Activated CD4-positive, alpha-beta T cell treated with anti-CD3 and anti-CD28 coated beads, Interleukin-2, amount 50 U/mL, for 4 hours (primary cell): ENCODE measurements at regions not wholly inside any gene's neighbourhood (a gene's known extent, or its start where the extent isn't known, plus 50 kb on each side); places are given as distances from the start of the nearest gene placed in this dataset.
"Not testable (repeated sequence)": the region's sequence is repeated elsewhere in the genome, so short reads cannot be mapped to it uniquely, and the experiment has no call there.

Source experiments
- DNase-seq, 2 experiments: peaks; one replicate each; pipeline ENCODE4 v3.0.0-alpha.2; 2020

- no peak for DNase-seq
Measured at GRCh38 chr5:152456815-152457443, 51.9 kb upstream of the NMUR2 start.

- no peak for DNase-seq
Measured at GRCh38 chr5:152462021-152462721, 57.1 kb upstream of the NMUR2 start.

GRCh38 chr5:152464048-152464447, 59.0 kb upstream of the NMUR2 start:
- DNase-seq, result no peak

GRCh38 chr5:152465140-152465539, 60.1 kb upstream of the NMUR2 start:
- no peak for DNase-seq

GRCh38 chr5:152466085-152466745, 61.1 kb upstream of the NMUR2 start:
- no peak for DNase-seq

- no peak for DNase-seq
Measured at GRCh38 chr5:152470167-152470566, 65.1 kb upstream of the NMUR2 start.

GRCh38 chr5:152472083-152472482, 67.0 kb upstream of the NMUR2 start:
- DNase-seq, result no peak

- no peak for DNase-seq
Measured at GRCh38 chr5:152474961-152475360, 69.9 kb upstream of the NMUR2 start.

- no peak for DNase-seq
Measured at GRCh38 chr5:152477536-152477935, 72.5 kb upstream of the NMUR2 start.

GRCh38 chr5:152479866-152480265, 74.8 kb upstream of the NMUR2 start:
- not testable (repeated sequence) for DNase-seq

- not testable (repeated sequence) for DNase-seq
Measured at GRCh38 chr5:152480677-152481076, 75.6 kb upstream of the NMUR2 start.

- DNase-seq, result no peak
Measured at GRCh38 chr5:152487130-152487529, 82.1 kb upstream of the NMUR2 start.

- no peak for DNase-seq
Measured at GRCh38 chr5:152488869-152489268, 83.8 kb upstream of the NMUR2 start.

- no peak for DNase-seq
Measured at GRCh38 chr5:152499814-152500535, 94.9 kb upstream of the NMUR2 start.

- DNase-seq, result no peak
Measured at GRCh38 chr5:152501294-152501693, 96.2 kb upstream of the NMUR2 start.

GRCh38 chr5:152503206-152503605, 98.1 kb upstream of the NMUR2 start:
- DNase-seq, result no peak

- DNase-seq, result peak; percentile 9 to 24
Measured at GRCh38 chr5:152505442-152506042, 100.5 kb upstream of the NMUR2 start.

GRCh38 chr5:152511120-152511519, 106.0 kb upstream of the NMUR2 start:
- DNase-seq, result no peak

GRCh38 chr5:152511531-152512132, 106.6 kb upstream of the NMUR2 start:
- DNase-seq, result no peak

- no peak for DNase-seq
Measured at GRCh38 chr5:152514827-152515397, 109.8 kb upstream of the NMUR2 start.

GRCh38 chr5:152523964-152524363, 118.9 kb upstream of the NMUR2 start:
- no peak for DNase-seq

- no peak for DNase-seq
Measured at GRCh38 chr5:152527358-152528052, 122.4 kb upstream of the NMUR2 start.
